ENCODE measurements at regions not wholly inside any gene's neighbourhood (a gene's known extent, or its start where the extent isn't known, plus 50 kb on each side); places are given as distances from the start of the nearest gene placed in this dataset.
A peak's percentile ranks its signal among the peaks of the same experiment; 100 is the strongest.

DNA sequence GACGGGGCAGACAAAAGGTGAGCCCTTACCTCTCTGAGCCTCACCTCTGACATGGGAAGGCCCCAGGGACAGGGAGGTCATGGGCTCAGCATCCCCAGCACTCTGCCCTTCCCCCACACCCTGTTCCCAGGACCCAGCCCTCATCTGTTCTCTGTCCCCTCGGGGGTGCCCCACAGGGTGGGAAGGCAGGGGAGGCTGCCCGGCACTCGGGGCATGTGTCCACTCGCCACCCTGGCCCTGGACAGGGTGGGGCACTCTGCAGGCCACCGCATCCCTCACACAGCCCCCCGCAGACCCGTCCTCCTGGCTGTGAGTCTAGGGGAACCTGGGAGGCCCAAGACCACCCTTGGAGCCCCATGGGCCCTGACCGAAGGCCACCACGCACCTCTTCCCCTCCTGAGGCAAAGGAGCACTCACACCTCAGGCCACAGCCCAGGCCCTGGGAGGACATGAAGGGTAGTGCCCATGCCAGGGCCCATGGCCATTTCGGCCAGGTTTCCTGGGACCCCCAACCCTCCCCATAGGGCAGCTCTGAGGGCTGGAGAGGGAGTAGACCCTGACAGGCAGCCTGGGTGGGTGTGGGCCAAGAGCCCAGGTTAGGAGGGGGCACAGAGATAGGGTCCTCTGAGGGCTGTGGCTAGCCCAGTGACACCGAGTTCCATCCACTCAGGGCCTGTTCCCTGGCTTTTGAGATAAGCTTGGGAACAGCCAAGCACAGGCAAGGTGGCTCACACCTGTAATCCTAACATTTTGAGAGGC is 193.1 kb downstream of the IGLL1 start:
- H3K4me1 ChIP-seq (ENCODE audit: control insufficient read depth in 1 of 2, low read depth in 2 of 2): peaks cover 0 to 5% of the 10 kb centered on the region in 2 donors
- no peaks in the 10 kb centered on the region for H3K36me3 ChIP-seq
- H3K27ac ChIP-seq: no peak overlapping the region
- DNase-seq (ENCODE audit: low spot score) (no peak), ATAC-seq (ENCODE audit: insufficient number of reproducible peaks, low FRiP score, low read depth) (no peak)
- TF ChIP-seq CTCF (IDR thresholded peaks at IDR 0.05): no peak
- H3K27me3 ChIP-seq (replicated peaks; ENCODE audit: insufficient read depth): no peaks in the 10 kb centered on the region
- H3K9me3 ChIP-seq: no peaks in the 10 kb centered on the region
- no peak overlapping the region for H3K4me3 ChIP-seq

DNA sequence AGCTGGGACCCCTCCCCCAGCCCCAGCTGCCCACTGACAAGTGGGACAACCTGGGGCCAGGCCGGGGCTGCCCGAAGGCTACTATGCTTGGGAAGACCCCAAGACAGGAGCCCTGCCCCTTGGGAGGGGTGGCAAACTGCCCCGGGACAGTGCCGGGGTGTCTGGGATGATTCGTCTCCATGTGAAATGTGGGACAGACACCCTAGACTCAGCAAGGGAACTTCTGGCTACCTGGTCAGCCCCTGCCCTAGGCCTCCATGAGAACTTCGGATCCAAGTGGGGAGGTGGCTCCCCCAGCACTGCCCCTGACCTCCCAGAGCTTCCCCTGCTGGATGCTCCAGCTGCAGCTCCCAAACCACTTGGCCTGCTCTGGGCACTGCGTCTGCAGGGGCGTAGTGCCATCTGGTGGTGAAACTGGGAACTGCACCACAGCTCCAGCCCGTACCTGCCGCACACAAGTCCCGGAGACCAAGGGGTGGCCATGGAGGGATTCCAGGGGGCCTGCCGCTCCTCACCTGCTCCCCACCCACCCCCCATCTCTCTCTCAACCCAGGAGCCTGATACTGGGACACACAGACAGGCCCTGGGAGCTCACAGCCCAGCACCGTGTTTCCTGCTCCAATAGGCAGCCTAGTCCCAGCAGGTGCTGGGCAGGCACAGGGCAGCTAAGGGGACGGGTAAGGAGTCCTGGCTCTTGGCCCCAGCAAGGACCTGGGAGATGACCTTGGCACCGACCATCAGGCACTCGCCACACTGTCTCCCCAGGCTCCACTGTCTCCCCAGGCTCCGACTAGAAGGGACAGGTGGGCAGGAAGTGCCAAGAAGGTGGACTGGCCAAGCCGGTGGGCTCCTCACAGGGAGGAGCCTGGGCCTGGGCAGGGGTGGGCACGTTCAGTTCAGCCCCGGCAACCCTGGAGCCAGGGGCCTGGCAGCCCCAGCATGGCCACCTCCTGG is 194.1 kb downstream of the IGLL1 start:
- Histone ChIP-seq H3K36me3 (no peaks in the 10 kb centered on the region), H3K27ac (no peak overlapping the region), H3K4me1 (ENCODE audit: control insufficient read depth in 1 of 2, low read depth in 2 of 2) (peaks cover 0 to 5% of the 10 kb centered on the region in 2 donors), H3K4me3 (no peak overlapping the region), H3K27me3 (replicated peaks; ENCODE audit: insufficient read depth) (no peaks in the 10 kb centered on the region), H3K9me3 (no peaks in the 10 kb centered on the region)
- DNase-seq (ENCODE audit: low spot score): peak; percentile 43
- TF ChIP-seq CTCF (IDR thresholded peaks at IDR 0.05): peak; percentile 100
- peak; percentile 68 for ATAC-seq (ENCODE audit: insufficient number of reproducible peaks, low FRiP score, low read depth)

- DNase-seq (ENCODE audit: low spot score) (no peak), ATAC-seq (ENCODE audit: insufficient number of reproducible peaks, low FRiP score, low read depth) (no peak)
- H3K36me3 ChIP-seq: no peaks in the 10 kb centered on the region
- H3K27ac ChIP-seq: no peak overlapping the region
- no peaks in the 10 kb centered on the region for H3K27me3 ChIP-seq (replicated peaks; ENCODE audit: insufficient read depth)
- H3K4me1 ChIP-seq (ENCODE audit: control insufficient read depth in 1 of 2, low read depth in 2 of 2): peaks cover 0 to 5% of the 10 kb centered on the region in 2 donors
- H3K4me3 ChIP-seq: no peak overlapping the region
- TF ChIP-seq CTCF (IDR thresholded peaks at IDR 0.05): no peak
- no peaks in the 10 kb centered on the region for H3K9me3 ChIP-seq
Observed at GRCh38 chr22:23384923-23385677, 195.0 kb downstream of the IGLL1 start.

GRCh38 chr22:23384431-23384830 is 195.7 kb downstream of the IGLL1 start:
- Histone ChIP-seq H3K9me3 (no peaks in the 10 kb centered on the region), H3K27me3 (replicated peaks; ENCODE audit: insufficient read depth) (no peaks in the 10 kb centered on the region), H3K4me1 (ENCODE audit: control insufficient read depth in 1 of 2, low read depth in 2 of 2) (peaks cover 0 to 5% of the 10 kb centered on the region in 2 donors), H3K27ac (no peak overlapping the region), H3K36me3 (no peaks in the 10 kb centered on the region), H3K4me3 (no peak overlapping the region)
- DNase-seq (ENCODE audit: low spot score) (no peak), ATAC-seq (ENCODE audit: insufficient number of reproducible peaks, low FRiP score, low read depth) (no peak)
- no peak for TF ChIP-seq CTCF (IDR thresholded peaks at IDR 0.05)
